VCaP (cell line): ENCODE measurements at regions not wholly inside any gene's neighbourhood (a gene's known extent, or its start where the extent isn't known, plus 50 kb on each side); places are given as distances from the start of the nearest gene placed in this dataset.

Source experiments
- H3K27ac ChIP-seq: fragments of 450-650 bp; 2 replicates; pipeline ENCODE4 v1.5.1; 2017
- CTCF ChIP-seq: fragments of 450-650 bp; conservative IDR thresholded peaks from 2 replicates; pipeline ENCODE4 v1.5.1; 2017; ENCODE audit warnings: mild to moderate bottlenecking, moderate library complexity

DNA sequence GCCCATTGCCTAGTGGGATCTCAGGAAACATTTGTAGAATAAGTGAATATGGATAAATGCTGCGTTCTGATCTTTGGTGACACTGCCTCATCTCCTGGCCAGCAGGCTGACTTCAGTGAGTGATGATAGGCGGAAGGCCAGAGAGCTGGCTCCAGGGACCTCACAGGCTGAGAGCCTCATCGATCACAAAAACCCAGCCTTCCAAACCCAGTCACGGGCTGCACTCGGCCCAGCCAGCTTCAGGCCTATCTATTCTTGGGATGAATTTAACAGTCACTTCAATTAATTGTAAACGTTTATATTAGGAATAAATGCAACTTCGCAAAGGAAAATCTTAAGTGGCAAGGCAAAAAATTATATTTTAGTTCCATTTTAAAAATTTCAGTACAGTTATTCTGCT, 201.6 kb downstream of the IRX2 start:
- peak overlapping the region; percentile 36 for H3K27ac ChIP-seq
- TF ChIP-seq CTCF = no peak

DNA sequence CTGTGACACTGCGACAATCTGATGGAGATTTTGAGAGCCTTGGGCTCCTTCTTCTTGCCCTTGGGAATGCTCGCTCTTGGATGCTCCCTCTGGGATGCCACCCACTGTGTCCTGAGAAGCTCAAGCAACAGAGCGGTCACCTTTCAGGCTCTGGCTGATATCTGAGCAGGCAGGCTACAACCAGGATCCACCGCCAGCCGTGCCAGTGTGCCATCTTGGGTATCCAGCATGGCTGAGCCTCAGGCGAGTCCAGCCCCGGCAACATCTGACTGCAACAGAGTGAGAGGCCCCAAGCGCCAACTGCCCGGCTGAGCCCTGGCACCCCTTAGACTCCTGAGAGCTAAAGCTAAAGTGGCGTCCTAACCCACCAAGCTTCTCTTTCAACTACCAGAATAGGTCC, 202.1 kb downstream of the IRX2 start:
- peak overlapping the region; percentile 36; the same call in 1 of the 2 replicates for H3K27ac ChIP-seq
- no peak for TF ChIP-seq CTCF

DNA sequence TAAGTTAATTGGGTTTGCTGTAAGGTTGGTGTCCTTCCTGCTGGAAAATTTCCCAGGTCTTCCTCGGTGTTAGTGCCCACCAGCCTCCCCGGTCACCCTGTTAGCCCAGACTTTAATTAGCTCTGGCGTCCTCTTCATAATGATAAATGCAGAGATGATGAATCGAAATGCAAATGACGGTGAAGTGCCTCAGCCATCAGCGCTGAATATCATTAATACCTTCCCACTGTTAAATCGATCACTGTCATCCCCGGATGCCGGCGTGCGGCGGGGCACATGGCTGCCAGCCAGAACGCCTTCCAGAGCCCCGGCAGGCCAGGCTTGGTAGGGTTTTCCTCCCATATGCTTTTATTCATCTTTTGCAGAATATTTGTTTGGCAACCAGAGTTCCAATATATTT, 204.5 kb downstream of the IRX2 start:
- no peak for TF ChIP-seq CTCF
- no peak overlapping the region for H3K27ac ChIP-seq

GRCh38 chr5:2544003-2544402, 207.5 kb downstream of the IRX2 start:
- no peak overlapping the region for H3K27ac ChIP-seq
- TF ChIP-seq CTCF = no peak

DNA sequence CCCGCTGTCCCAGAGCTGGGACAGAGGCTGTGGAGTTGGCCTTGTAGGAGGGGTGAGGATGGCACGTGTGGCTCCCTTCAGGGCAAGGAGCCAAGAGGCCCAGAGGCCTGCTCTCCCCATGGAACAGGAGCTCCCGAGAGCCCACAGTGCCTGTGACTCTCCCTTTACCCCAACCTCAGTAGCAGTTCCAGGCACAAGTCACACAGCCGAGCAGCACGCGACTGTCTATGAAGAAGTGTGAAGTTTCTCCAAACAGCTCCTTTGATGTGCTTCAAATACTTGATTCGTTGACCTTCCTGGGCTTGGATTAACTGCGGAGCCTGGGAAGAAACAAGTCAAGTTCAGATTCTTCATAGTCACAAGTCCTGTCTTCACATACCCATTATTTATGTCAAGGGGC, 208.7 kb downstream of the IRX2 start:
- H3K27ac ChIP-seq = no peak overlapping the region
- no peak for TF ChIP-seq CTCF

DNA sequence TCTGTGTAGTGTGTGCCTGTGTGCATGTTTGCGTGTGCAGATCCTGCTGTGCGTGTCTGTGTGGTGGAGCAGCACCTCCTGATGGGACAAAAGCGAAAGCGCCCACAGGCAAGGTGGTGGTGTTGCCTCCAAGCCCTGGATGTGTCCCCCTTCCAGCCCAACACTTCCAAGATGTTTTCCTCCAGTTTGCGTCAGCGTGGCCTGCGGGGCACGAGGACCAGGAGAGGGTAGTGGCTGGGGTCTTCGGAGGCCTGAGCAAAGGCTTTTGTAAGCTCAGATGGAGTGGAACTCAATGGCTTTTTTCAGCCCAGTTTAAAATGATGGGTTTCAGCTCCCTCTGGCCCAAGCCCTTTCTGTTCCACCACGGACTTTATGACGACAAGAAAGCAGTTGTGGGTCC, 209.5 kb downstream of the IRX2 start:
- TF ChIP-seq CTCF = no peak; the same call in 1 of the 2 replicates
- no peak overlapping the region for H3K27ac ChIP-seq

- TF ChIP-seq CTCF = no peak
- no peak overlapping the region for H3K27ac ChIP-seq
These were observed 213.3 kb downstream of the IRX2 start for GRCh38 chr5:2538169-2538568.
